GM06990 (cell line): ENCODE measurements at regions not wholly inside any gene's neighbourhood (a gene's known extent, or its start where the extent isn't known, plus 50 kb on each side); places are given as distances from the start of the nearest gene placed in this dataset.

ENCODE experiments used
- DNase-seq: peaks from one replicate; pipeline ENCODE4 v3.0.0-alpha.2; 2011; ENCODE audit not compliant: insufficient read length; ENCODE audit errors: extremely low read depth
- H3K27me3 ChIP-seq: replicated peaks from 2 replicates; pipeline ENCODE4 v1.6.0; 2011; ENCODE audit warnings: low read length; ENCODE audit not compliant: control insufficient read depth, insufficient read depth
- H3K36me3 ChIP-seq: 2 replicates; pipeline ENCODE4 v1.5.1; 2011; ENCODE audit warnings: low read length; ENCODE audit not compliant: control insufficient read depth, insufficient read depth
- H3K4me3 ChIP-seq: replicated peaks from 2 replicates; pipeline ENCODE4 v1.5.1; 2011; ENCODE audit warnings: low read depth, mild to moderate bottlenecking, control low read depth, low read length
- TF ChIP-seq, protein P1 (sequence below): IDR thresholded peaks from 2 replicates; pipeline ENCODE4 v1.5.1; 2011; ENCODE audit warnings: low read length, control low read depth, mild to moderate bottlenecking, inconsistent platforms; ENCODE audit not compliant: insufficient read depth, poor library complexity, severe bottlenecking

DNA sequence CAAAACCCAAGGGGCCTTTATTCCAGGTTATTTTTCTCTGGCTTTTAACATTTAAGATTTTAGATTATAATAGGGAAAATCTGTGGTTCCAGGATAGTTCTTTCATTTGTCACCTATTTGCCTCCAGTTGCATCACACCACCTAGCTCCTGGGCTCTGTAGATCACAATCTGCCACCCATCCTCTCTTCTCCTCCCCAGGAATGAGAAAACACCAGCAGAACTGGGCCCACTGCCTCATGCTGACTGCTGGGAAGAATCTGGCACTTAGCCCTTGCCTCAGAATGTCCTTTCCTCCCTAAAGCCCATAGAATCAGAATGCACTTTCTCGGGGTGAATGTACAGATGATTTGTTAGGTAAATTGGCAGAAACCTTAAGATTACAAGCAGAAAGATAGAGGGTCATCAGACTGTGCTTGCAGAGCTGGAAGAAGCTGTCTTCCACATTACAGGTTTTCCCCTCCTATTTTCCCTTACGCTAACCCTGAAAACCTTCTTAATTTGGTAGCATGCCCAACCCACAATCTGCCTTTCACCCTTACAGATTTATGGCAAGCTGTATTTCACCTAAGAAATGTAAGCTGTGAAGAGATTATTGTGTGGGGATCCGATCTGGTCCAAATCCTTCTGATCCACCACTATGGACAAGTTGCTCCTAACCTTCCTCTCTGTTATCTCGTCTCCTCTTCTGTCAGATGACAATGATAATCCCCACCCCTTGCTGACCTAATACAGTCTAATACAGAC, 72.6 kb downstream of the LRRC30 start:
- TF ChIP-seq, protein P1, sequence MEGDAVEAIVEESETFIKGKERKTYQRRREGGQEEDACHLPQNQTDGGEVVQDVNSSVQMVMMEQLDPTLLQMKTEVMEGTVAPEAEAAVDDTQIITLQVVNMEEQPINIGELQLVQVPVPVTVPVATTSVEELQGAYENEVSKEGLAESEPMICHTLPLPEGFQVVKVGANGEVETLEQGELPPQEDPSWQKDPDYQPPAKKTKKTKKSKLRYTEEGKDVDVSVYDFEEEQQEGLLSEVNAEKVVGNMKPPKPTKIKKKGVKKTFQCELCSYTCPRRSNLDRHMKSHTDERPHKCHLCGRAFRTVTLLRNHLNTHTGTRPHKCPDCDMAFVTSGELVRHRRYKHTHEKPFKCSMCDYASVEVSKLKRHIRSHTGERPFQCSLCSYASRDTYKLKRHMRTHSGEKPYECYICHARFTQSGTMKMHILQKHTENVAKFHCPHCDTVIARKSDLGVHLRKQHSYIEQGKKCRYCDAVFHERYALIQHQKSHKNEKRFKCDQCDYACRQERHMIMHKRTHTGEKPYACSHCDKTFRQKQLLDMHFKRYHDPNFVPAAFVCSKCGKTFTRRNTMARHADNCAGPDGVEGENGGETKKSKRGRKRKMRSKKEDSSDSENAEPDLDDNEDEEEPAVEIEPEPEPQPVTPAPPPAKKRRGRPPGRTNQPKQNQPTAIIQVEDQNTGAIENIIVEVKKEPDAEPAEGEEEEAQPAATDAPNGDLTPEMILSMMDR, result no peak
- no peak for DNase-seq
- Histone ChIP-seq H3K4me3 (no peak overlapping the region), H3K27me3 (no peaks in the 10 kb centered on the region), H3K36me3 (no peaks in the 10 kb centered on the region)

DNA sequence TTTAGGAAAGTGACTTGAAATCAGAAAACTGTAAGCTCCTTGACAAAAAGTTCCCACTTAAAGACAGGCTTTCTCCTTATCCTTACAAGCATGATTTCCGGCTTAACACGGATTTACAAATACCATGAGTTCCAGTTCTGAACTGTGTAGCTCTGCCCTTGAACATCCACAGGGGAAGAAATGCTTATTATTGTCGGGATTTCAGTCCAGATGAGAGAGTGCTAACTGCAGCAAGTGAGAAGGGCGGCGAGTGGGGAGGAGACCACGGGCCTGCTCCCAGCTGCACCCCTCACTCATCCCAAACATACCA, 73.1 kb downstream of the LRRC30 start:
- DNase-seq, result no peak
- TF ChIP-seq, protein P1, result no peak
- Histone ChIP-seq H3K4me3 (no peak overlapping the region), H3K27me3 (no peaks in the 10 kb centered on the region), H3K36me3 (no peaks in the 10 kb centered on the region)

DNA sequence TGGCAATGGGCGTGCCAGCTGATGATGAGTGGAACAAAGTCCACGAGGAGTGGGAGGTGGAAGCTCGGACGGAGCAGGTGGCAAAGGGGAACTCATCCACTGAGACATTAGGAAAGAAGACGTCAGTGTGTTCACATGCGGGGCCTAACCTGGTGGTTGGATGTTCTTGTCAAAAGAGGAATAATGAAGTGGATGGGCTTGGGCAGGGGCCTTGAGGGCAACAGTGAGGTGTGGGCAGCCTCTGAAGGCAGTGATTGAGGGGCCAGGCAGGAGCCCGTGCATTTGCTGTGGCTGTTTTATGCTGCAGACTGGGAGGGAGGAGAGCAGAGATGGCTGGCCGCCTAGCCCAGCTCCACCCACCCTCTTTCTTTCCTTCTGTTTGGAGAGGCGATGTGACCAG, 74.5 kb downstream of the LRRC30 start:
- no peak for DNase-seq
- Histone ChIP-seq H3K36me3 (no peaks in the 10 kb centered on the region), H3K4me3 (no peak overlapping the region), H3K27me3 (no peaks in the 10 kb centered on the region)
- TF ChIP-seq, protein P1, result no peak

DNA sequence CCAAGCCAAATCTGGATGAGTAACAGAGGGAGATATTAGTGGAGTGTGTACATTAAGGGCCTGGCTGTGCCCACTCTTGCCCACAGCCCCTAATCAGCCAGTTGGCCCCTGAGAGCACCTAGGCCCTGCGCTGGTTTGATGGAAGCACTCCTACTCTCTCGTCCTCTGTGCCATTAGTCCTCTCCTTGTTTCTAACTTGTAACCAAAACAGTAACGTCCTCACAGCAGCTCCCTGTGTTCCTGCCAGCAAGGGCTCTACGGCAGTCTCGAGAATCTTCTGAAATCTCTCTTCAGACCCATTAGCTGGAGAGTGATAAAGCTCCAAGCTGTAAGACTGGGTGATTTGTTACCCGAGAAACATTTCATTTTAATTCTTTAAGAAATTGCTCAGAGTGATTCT, 76.1 kb downstream of the LRRC30 start:
- no peak overlapping the region for H3K4me3 ChIP-seq
- no peaks in the 10 kb centered on the region for H3K36me3 ChIP-seq
- TF ChIP-seq, protein P1, result no peak
- no peaks in the 10 kb centered on the region for H3K27me3 ChIP-seq
- DNase-seq, result no peak

DNA sequence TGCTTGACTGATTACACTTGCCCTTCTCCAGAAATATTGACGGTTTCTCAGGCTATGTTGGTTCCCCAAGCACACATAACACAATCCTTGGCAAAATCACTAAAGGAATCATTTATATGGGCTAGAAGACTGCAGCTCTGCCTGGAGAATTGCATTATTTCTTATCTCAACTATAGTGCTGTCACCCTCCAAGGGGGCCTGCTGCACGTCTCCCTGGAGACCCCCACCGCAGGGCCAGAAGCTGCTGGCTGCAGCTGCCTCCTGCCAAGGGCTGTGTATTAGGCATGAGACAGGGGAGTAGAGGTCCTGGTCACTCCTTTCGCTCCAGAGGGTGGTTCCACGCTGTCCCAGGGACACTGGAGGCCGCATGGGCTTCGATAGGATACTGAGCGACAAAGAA, 76.6 kb downstream of the LRRC30 start:
- Histone ChIP-seq H3K36me3 (no peaks in the 10 kb centered on the region), H3K4me3 (no peak overlapping the region), H3K27me3 (no peaks in the 10 kb centered on the region)
- DNase-seq, result no peak
- TF ChIP-seq, protein P1, result no peak

DNA sequence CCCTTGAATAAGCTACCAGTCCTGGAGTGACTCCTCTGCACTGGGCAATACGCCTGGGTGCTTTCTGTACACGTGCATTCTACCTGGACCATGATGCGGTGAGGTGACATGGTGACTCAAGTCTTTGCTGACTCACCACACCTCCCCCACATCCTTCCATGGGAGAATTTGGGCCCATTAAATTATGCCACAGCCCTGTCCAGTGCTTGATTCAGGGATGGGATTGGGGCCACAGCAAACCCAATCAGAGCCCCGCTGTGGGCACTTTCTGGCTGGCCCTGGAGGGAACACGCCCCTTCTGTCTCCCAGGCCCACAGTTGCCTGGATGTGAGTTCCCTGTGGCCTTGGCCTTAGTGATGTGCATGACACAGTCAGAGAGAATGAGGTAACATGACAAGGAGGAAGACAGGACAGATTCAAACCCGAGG, 86.9 kb downstream of the LRRC30 start:
- Histone ChIP-seq H3K27me3 (no peaks in the 10 kb centered on the region), H3K4me3 (no peak overlapping the region), H3K36me3 (no peaks in the 10 kb centered on the region)
- no peak for DNase-seq
- TF ChIP-seq, protein P1, result no peak
